ENCODE measurements at regions not wholly inside any gene's neighbourhood (a gene's known extent, or its start where the extent isn't known, plus 50 kb on each side); places are given as distances from the start of the nearest gene placed in this dataset.

DNA sequence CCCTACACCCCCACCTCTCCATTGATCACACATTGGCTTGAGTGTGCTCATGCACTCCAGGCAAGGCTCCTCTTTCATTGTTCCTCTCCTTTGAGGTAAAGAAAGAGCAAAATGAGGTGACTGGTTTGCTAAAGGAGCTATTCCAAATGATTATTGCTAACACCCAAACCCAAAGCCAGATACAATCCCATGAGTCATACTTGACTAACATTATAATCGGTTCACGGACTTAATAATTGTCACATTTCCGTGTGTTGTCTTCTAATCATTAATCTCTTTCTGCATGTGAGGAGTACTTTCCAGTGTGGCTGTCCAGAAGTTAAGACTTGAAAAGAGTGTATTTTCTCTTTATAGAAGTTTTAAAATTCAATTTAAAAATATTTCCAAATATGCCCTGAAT lies 174.3 kb upstream of the SFRP2 start:
- no peak overlapping the region for H3K27ac ChIP-seq (ENCODE audit: low read depth, low read length)
- WGBS, 3 donors: 43 to 61% (median 61%) methylated on average over 3 of the region's 3 CpGs

DNA sequence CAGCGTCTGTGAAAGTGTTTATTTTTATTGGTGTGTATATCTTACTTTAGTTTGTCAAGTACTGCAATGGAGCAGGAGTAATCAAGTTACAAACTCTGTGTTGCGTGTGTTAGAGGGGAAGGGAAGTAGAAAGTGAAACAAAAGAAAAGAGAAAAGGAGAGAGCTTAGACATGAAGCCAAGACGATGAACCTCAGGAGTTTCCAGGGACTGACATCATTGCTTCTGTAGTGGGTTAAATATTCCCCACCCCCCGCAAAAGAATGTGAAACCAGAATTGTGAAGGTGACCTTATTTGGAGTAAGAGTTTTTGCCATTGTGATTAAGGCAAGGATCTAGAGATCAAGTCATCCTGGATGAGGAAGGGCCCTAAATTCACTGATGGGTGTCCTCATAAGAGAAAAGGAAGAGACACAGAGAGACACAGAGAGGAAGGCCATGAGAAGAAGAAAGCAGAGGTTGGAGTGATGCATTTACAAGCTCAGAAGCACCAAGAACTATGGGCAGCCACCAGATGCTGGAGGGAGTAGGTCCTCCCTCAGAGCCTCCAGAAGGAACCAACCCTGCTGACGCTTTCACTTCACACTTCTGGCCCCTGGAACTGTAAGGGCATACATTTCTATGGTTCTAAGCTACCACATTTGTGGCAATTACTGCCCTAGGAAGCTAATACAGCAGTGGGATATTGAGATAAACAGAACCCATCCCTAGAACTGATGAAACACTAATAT lies 173.6 kb upstream of the SFRP2 start:
- 67 to 84% (median 80%) methylated on average over 5 of the region's 5 CpGs for WGBS, 3 donors
- H3K27ac ChIP-seq (ENCODE audit: low read depth, low read length): no peak overlapping the region

DNA sequence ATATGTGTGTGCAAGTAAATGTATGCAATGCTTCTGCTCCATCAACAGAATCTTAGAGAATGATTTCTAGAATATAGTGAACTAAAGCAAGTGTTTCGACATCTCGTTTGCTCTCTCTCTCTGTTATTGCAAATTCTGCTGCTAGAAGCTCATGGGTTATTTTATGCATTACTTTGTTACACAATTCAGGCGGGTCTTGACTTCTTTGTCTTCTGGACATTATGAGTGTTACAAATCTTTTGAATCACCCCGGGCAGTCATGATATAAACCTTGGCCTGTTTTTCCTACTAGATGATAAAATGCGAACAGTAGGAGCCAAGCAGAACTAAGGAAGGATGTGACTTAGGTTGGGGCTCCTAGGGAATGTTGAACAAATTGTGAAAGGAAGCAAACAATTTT lies 166.4 kb upstream of the SFRP2 start:
- WGBS, 3 donors: 61 to 85% (median 69%) methylated on average over 5 of the region's 5 CpGs
- no peak overlapping the region for H3K27ac ChIP-seq (ENCODE audit: low read depth, low read length)

DNA sequence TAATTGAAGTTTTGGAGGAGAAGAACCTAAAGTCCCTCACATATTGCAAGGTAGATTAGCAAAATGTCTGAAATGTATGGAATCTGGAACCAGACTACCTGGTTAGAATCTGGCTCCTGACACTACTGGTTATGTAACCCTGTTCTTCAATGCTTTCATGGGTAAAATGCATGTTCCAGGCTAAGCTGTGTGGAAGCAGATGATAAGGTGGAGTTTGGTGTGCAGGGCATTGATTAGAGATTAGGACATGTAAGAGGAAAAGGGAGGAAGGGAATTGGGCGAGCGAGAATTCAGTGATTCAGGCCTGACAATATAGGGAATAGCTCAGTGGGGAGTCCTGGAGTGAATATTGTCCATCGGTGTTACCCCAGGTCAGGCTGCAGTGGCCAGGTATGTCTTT lies 165.8 kb upstream of the SFRP2 start:
- WGBS, 3 donors: 86 to 90% (median 88%) methylated on average over 3 of the region's 3 CpGs

DNA sequence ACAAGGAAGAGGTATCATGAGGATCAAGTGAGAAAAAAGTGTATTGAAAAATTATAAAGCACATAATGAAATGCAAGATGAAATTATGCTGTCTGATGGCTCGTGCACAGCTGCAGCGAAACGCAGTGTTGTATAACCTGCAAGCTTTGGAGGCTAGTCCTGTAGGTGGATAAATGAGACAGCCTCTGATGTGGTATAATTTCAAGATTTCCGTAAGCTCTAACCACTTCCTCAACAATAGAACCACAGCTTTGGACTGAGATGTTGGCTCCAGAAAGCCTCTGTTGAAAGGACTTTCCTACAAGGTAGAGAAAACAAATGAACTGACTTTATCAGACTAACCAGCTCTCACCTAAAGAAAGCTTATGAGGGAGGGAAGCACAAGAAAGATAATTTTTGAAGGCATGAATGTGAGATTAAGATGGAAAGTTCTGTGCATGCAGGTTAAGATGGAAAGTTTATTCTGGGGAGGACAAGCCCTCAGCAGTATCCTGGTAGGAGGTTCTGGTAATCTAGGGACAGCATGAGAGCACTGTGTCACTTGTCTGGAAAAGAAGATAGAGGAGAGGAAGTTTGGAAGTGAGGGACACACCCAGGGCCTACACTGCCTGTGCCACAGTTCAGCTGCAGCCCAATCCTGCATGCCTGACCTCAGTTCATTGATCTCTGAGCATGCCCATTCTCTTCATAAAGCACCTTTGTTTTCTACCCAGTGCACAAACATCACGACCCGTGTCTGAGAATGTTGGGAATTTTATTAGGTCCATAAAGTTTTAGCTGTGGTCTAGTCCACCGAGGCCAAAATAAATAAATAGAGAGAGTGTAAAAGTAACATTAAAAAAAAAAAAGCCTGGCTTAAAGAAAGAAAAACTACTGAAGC lies 161.5 kb upstream of the SFRP2 start:
- H3K27ac ChIP-seq (ENCODE audit: low read depth, low read length): no peak overlapping the region
- WGBS, 3 donors: 50 to 65% (median 55%) methylated on average over 7 of the region's 7 CpGs

More for the DNA sequence above, 165.8 kb upstream of the SFRP2 start:
- H3K27ac ChIP-seq (ENCODE audit: low read depth, low read length): no peak overlapping the region

DNA sequence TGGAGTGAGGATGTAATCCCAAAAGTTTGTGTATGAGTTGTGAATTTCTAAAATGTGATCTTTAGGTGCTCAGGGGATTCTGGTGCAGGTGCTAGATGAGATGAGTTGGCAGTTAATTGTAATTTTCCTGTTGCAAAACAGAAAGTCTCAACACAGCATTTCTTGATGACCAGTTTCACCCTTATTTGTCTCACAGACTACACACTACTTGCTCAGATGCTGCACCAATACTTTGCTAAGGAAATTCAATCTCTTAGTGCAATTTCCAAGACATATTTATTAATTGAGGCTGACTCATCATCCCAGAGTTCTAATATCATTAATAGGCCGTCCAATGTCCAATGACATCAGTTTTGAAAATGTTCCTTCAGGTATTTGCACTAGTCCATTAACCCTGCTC lies 159.2 kb upstream of the SFRP2 start:
- no peak overlapping the region for H3K27ac ChIP-seq (ENCODE audit: low read depth, low read length)
- 52 to 83% (median 76%) methylated on average over 1 of the region's 1 CpG for WGBS, 3 donors

- no peak overlapping the region for H3K27ac ChIP-seq (ENCODE audit: low read depth, low read length)
- 78 to 91% (median 89%) methylated on average over 1 of the region's 1 CpG for WGBS, 3 donors
These were observed 158.2 kb upstream of the SFRP2 start for GRCh38 chr4:153947124-153947523.

DNA sequence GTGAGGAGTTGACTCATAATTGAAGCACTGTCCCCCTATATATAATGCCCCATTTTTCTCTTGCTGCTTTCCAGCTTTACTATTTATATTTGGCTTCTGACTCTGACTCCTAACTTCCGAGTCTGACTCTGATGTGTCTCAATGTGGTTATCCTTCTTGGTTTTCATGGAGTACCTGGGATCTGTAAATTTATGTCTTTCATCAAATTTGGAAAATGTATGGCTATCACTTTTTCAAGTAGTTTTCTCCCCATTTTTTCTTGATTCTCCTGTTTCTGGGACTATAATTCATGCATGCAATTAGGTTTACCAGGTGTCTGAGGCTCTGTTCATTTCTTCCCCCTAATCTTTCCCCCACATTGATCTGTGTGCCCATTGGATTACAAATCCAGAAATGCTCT lies 156.8 kb upstream of the SFRP2 start:
- 76 to 90% (median 88%) methylated on average over 1 of the region's 1 CpG for WGBS, 3 donors
- no peak overlapping the region for H3K27ac ChIP-seq (ENCODE audit: low read depth, low read length)

DNA sequence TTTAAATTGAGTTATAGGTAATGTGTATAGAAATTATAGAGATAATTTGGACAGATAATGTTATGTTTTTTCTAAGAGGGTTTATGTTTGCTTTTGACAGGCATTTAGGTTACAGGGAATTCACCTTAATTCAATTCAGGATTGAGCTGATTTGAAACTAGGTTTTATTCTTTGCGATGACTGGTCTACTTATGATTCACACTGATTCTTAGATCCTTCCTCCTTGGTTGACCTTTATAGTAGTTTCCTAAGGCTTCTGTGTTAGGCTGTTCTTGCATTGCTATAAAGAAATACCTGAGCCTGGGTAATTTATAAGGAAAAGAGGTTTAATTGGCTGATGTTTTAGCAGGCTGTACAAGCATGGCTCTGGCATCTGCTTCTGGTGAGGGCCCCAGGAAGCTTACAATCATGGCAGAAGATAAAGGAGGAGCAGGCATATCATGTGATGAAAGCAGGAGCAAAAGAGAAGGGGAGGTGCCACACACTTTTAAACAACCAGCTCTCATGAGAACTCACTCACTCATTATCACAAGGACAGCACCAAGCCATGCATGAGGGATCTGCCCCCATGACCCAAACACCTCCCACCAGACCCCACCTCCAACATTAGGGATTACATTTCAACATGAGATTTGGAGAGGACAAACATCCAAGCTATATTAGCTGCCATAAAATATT lies 155.0 kb upstream of the SFRP2 start:
- H3K27ac ChIP-seq (ENCODE audit: low read depth, low read length): no peak overlapping the region
- WGBS, 3 donors: 94 to 100% (median 97%) methylated on average over 1 of the region's 1 CpG

DNA sequence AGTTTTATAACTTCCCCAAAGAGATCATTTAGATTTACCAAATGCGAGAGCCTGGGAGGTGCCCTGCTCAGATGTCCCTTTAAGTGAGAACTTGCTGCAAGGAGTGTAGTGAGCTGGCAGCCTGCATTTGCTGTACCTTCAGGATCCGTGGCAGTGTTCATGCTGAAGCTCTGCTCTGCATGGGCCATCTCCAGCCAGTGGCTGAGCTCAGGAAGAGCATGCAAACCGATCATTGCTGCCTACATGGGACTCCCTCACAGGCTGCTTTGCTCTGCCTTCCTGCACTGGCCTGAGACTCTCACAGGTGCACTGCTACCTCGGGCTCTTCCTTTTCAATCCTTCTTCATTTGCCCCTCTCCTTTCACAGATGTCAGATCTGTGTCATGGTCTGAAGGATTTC lies 152.0 kb upstream of the SFRP2 start:
- H3K27ac ChIP-seq (ENCODE audit: low read depth, low read length): no peak overlapping the region
- WGBS, 3 donors: 48 to 77% (median 74%) methylated on average over 4 of the region's 4 CpGs

DNA sequence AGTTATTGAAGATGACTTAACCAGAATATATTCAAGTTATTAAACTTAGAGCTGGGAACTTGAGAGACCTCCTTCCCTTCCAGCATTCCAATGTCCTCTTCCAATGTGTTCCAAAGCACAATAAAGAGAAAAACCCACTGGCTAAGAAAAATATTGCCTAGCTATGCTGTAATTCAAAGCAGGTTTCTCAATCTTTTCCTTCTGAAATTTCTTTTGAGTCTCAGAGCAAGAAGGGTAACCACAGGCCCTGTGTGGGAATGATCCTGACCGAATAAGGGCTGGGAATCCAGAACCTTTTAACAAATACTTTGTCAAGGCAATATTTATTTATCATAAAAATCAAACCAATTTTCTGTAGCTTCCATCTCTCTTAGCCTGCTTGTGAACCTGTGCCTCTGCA lies 150.7 kb upstream of the SFRP2 start:
- WGBS, 3 donors: 54 to 90% (median 70%) methylated on average over 1 of the region's 1 CpG
- no peak overlapping the region for H3K27ac ChIP-seq (ENCODE audit: low read depth, low read length)

GRCh38 chr4:153938994-153939393 lies 150.1 kb upstream of the SFRP2 start:
- no peak overlapping the region for H3K27ac ChIP-seq (ENCODE audit: low read depth, low read length)
- 85 to 92% (median 85%) methylated on average over 4 of the region's 4 CpGs for WGBS, 3 donors

GRCh38 chr4:153937289-153937688 lies 148.4 kb upstream of the SFRP2 start:
- H3K27ac ChIP-seq (ENCODE audit: low read depth, low read length): no peak overlapping the region
- 77 to 88% (median 86%) methylated on average over 4 of the region's 4 CpGs for WGBS, 3 donors

- H3K27ac ChIP-seq (ENCODE audit: low read depth, low read length): no peak overlapping the region
- 58 to 77% (median 68%) methylated on average over 3 of the region's 3 CpGs for WGBS, 3 donors
These were observed 147.2 kb upstream of the SFRP2 start for GRCh38 chr4:153936121-153936520.

GRCh38 chr4:153934688-153935017 lies 145.8 kb upstream of the SFRP2 start:
- whole genome bisulfite sequencing, 3 donors: 42 to 73% (median 42%) methylated on average over 3 of the region's 3 CpGs
- no peak overlapping the region for H3K27ac ChIP-seq (ENCODE audit: low read depth, low read length)

DNA sequence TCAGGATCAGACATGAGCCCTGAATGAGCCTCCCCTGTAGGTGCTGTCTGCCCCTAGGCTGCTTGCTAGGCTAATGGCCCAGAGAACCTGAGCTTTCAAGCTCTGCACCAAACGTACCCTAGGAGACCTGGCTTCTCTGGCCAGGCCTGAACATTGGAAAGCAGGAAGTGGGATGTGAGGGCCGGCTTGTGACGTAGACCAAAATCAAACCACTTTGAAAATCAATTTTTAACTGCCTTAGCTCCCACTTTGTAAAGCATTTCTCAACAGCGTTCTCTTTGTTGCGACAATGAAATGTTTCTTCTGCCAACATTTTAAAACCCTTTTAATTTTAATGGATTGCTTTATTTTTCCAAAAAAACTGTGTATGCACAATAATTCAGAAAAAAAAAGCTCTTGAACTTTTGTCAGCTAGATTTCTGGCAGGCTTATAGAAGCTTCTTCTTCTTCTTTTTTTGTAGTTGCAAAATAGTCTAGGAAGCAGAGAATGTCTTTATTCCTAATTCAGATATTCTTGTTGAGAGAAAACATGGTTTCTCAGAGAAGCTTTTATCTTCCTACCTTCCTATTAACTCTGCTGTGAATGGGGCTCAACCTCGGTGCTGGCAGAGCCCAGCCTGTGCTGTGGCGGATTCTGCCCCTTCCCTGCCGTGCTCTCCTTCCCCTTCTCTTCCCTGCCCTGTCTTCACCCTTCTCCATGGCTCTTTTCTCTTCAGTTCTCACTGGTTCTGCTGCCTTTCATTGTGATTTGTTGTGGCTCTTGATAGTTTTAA lies 145.2 kb upstream of the SFRP2 start:
- WGBS, 3 donors: 38 to 50% (median 39%) methylated on average over 8 of the region's 8 CpGs

DNA sequence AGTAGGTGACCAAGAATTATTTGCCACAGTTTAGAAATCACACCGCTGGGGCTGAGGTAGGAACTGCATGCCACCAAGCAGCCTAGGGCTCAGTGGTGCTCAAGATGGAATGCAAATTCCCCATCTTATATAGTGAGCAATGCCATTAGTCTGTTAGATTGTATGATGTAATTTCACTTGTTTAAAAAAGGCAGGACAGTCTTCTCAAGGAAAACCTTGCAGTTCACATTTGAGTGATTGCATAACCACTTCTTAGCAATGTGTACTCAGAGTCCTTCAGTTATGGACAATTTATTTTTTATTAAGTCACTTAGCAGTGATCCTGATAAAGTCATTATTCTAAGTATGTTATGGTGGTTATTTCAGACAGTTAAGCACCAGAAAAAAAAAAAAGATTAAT lies 142.9 kb upstream of the SFRP2 start:
- WGBS, 3 donors: 68 to 88% (median 71%) methylated on average over 1 of the region's 1 CpG
- H3K27ac ChIP-seq (ENCODE audit: low read depth, low read length): no peak overlapping the region

More for the DNA sequence above, 145.2 kb upstream of the SFRP2 start:
- H3K27ac ChIP-seq (ENCODE audit: low read depth, low read length): peak overlapping the region; percentile 67

GRCh38 chr4:153929675-153930074 lies 140.8 kb upstream of the SFRP2 start:
- 52 to 78% (median 64%) methylated on average over 5 of the region's 5 CpGs for WGBS, 3 donors
- H3K27ac ChIP-seq (ENCODE audit: low read depth, low read length): no peak overlapping the region

GRCh38 chr4:153927451-153927850 lies 138.6 kb upstream of the SFRP2 start:
- no peak overlapping the region for H3K27ac ChIP-seq (ENCODE audit: low read depth, low read length)
- 75 to 81% (median 78%) methylated on average over 5 of the region's 5 CpGs for WGBS, 3 donors
